Loucy (cell line): ENCODE measurements at regions not wholly inside any gene's neighbourhood (a gene's known extent, or its start where the extent isn't known, plus 50 kb on each side); places are given as distances from the start of the nearest gene placed in this dataset.

Experiments
- CTCF ChIP-seq: fragments of 200-600 bp; sonication (generic); conservative IDR thresholded peaks from 2 replicates; pipeline ENCODE4 v1.5.1; 2014; ENCODE audit warnings: mild to moderate bottlenecking, antibody characterized with exemption, low read length
- EZH2phosphoT487 ChIP-seq: fragments of 200-600 bp; IDR thresholded peaks from 2 replicates; pipeline ENCODE4 v1.6.1; 2018; ENCODE audit warnings: antibody characterized with exemption, mild to moderate bottlenecking, moderate library complexity, borderline replicate concordance

- no peak for TF ChIP-seq CTCF
- no peak for TF ChIP-seq EZH2phosphoT487
Observed at GRCh38 chr1:221622389-221622788, 119.5 kb downstream of the DUSP10 start.
